Loucy (cell line): ENCODE measurements at regions not wholly inside any gene's neighbourhood (a gene's known extent, or its start where the extent isn't known, plus 50 kb on each side); places are given as distances from the start of the nearest gene placed in this dataset.

Experiments used
- H2AFZ ChIP-seq: fragments of 200-600 bp; sonication (generic); 2 replicates; pipeline ENCODE4 v1.6.0; 2016; ENCODE audit warnings: antibody characterized with exemption, mild to moderate bottlenecking, low read length, moderate library complexity
- H3F3A ChIP-seq: fragments of 200-600 bp; 2 replicates; pipeline ENCODE4 v1.6.0; 2016; ENCODE audit warnings: antibody characterized with exemption, low read depth, mild to moderate bottlenecking
- H3K27me3 ChIP-seq: fragments of 200-600 bp; sonication (generic); 2 replicates; pipeline ENCODE4 v1.6.1; 2014; ENCODE audit warnings: low read length, mild to moderate bottlenecking; ENCODE audit not compliant: insufficient read depth, poor library complexity, severe bottlenecking
- H3K36me3 ChIP-seq: fragments of 200-600 bp; sonication (generic); 2 replicates; pipeline ENCODE4 v1.6.1; 2016; ENCODE audit warnings: low read length; ENCODE audit not compliant: insufficient read depth
- H3K4me1 ChIP-seq: fragments of 200-600 bp; sonication (generic); 2 replicates; pipeline ENCODE4 v1.5.1; 2014; ENCODE audit warnings: low read length, mild to moderate bottlenecking; ENCODE audit not compliant: insufficient read depth, poor library complexity, severe bottlenecking
- H3K4me2 ChIP-seq: fragments of 200-600 bp; sonication (generic); 2 replicates; pipeline ENCODE4 v1.6.0; 2014; ENCODE audit warnings: antibody characterized with exemption, low read length, low read depth, mild to moderate bottlenecking; ENCODE audit not compliant: poor library complexity, severe bottlenecking
- H3K4me3 ChIP-seq: fragments of 200-600 bp; sonication (generic); 2 replicates; pipeline ENCODE4 v1.5.1; 2014; ENCODE audit warnings: low read length, mild to moderate bottlenecking, mixed read lengths; ENCODE audit not compliant: poor library complexity, severe bottlenecking
- H3K79me2 ChIP-seq: fragments of 200-600 bp; sonication (generic); 2 replicates; pipeline ENCODE4 v1.6.1; 2014; ENCODE audit warnings: low read length; ENCODE audit not compliant: insufficient read depth
- H3K9ac ChIP-seq: fragments of 200-600 bp; sonication (generic); 2 replicates; pipeline ENCODE4 v1.6.0; 2014; ENCODE audit warnings: mild to moderate bottlenecking, low read depth, low read length, moderate library complexity; ENCODE audit not compliant: poor library complexity, severe bottlenecking
- H3K9me2 ChIP-seq: fragments of 200-600 bp; sonication (generic); replicated peaks from 2 replicates; pipeline ENCODE4 v1.6.1; 2016; ENCODE audit warnings: low read depth, low read length, mixed read lengths
- H3K9me3 ChIP-seq: fragments of 200-600 bp; sonication (generic); 2 replicates; pipeline ENCODE4 v1.6.1; 2014; ENCODE audit warnings: mild to moderate bottlenecking, antibody characterized with exemption, low read length, low read depth; ENCODE audit not compliant: insufficient read depth
- H4K20me1 ChIP-seq: fragments of 200-600 bp; sonication (generic); 2 replicates; pipeline ENCODE4 v1.6.0; 2014; ENCODE audit warnings: antibody characterized with exemption, low read length, mild to moderate bottlenecking; ENCODE audit not compliant: insufficient read depth, poor library complexity, severe bottlenecking
- CTCF ChIP-seq: fragments of 200-600 bp; sonication (generic); conservative IDR thresholded peaks from 2 replicates; pipeline ENCODE4 v1.5.1; 2014; ENCODE audit warnings: mild to moderate bottlenecking, antibody characterized with exemption, low read length
- EZH2phosphoT487 ChIP-seq: fragments of 200-600 bp; IDR thresholded peaks from 2 replicates; pipeline ENCODE4 v1.6.1; 2018; ENCODE audit warnings: antibody characterized with exemption, mild to moderate bottlenecking, moderate library complexity, borderline replicate concordance

GRCh38 chr3:35088943-35089342 is 550.4 kb upstream of the ARPP21 start:
- Histone ChIP-seq H3K9me3 (no peaks in the 10 kb centered on the region; the same call in 1 of the 2 replicates), H3K27me3 (no peaks in the 10 kb centered on the region), H2AFZ (no peak overlapping the region), H3K4me1 (no peaks in the 10 kb centered on the region), H3F3A (no peaks in the 10 kb centered on the region), H3K36me3 (no peaks in the 10 kb centered on the region), H3K4me2 (no peak overlapping the region), H3K79me2 (no peaks in the 10 kb centered on the region), H3K4me3 (no peak overlapping the region), H3K9me2 (no peaks in the 10 kb centered on the region), H4K20me1 (no peaks in the 10 kb centered on the region), H3K9ac (no peak overlapping the region)
- no peak for TF ChIP-seq EZH2phosphoT487
- no peak for TF ChIP-seq CTCF

GRCh38 chr3:35114686-35115085 is 524.6 kb upstream of the ARPP21 start:
- Histone ChIP-seq H3F3A (no peaks in the 10 kb centered on the region), H4K20me1 (no peaks in the 10 kb centered on the region), H3K9me2 (no peaks in the 10 kb centered on the region), H3K4me2 (no peak overlapping the region), H3K9me3 (no peaks in the 10 kb centered on the region), H3K4me1 (no peaks in the 10 kb centered on the region), H3K27me3 (no peaks in the 10 kb centered on the region), H3K79me2 (no peaks in the 10 kb centered on the region), H3K4me3 (no peak overlapping the region), H2AFZ (no peak overlapping the region), H3K36me3 (no peaks in the 10 kb centered on the region), H3K9ac (no peak overlapping the region)
- TF ChIP-seq EZH2phosphoT487 (no peak), CTCF (no peak)

- Histone ChIP-seq H3K9me3 (no peaks in the 10 kb centered on the region), H3K4me1 (no peaks in the 10 kb centered on the region), H3K9ac (no peak overlapping the region), H3K4me2 (no peak overlapping the region), H2AFZ (no peak overlapping the region), H4K20me1 (no peaks in the 10 kb centered on the region), H3K79me2 (no peaks in the 10 kb centered on the region), H3K27me3 (no peaks in the 10 kb centered on the region), H3K4me3 (no peak overlapping the region), H3F3A (no peaks in the 10 kb centered on the region), H3K36me3 (no peaks in the 10 kb centered on the region), H3K9me2 (no peaks in the 10 kb centered on the region)
- TF ChIP-seq CTCF, result no peak
Observed at GRCh38 chr3:35120026-35120425, 519.3 kb upstream of the ARPP21 start.
